GM19328 (cell line): ENCODE measurements at regions not wholly inside any gene's neighbourhood (a gene's known extent, or its start where the extent isn't known, plus 50 kb on each side); places are given as distances from the start of the nearest gene placed in this dataset.

Source experiments
- ATAC-seq: cut with Tn5 transposase; IDR thresholded peaks from one replicate; pipeline ENCODE4 v1.9.1; 2021; ENCODE audit warnings: mild to moderate bottlenecking, moderate library complexity; ENCODE audit not compliant: unreplicated experiment

- ATAC-seq: no peak
Measured at GRCh38 chr5:167743695-167744464, 547.6 kb upstream of the WWC1 start.

DNA sequence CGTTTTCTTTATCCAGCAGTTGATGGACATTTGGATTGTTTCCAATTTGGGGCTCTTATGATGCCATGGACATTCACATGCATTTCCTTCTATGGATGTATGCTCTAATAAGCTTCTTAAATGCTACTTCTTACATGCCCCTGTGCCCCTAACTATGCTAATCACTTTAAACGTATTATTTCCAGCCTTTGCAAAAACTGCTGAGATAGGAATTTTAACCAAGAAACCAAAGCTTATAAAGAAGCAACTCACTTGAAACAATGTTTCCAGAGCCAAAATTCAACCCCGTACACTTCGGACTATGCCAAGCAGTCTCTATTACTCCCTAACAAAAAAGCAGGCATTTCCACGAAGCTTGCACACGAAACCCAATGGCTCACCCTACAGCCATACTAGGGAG lies 545.6 kb upstream of the WWC1 start:
- no peak for ATAC-seq

- ATAC-seq: no peak
Measured at GRCh38 chr5:167750586-167750985, 540.9 kb upstream of the WWC1 start.

DNA sequence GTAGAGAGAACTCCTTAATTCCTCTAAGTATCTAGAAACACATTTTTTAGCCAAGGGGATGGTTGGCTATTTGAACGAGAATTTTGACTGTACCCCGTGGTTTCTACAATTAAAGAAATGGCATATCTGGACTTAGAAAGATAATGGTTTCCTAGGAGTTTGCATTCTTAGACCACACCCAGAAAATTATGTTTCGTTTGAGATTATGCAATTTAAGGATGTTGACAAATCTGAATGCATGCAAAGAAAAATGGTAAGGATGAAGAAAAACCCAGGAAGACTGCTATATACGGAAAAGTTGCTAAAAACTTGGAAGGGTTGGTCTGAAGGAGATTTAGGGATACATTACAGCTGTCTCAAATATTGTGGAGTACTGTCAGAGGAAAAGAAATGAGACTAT lies 538.5 kb upstream of the WWC1 start:
- ATAC-seq: no peak

- ATAC-seq: no peak
Measured at GRCh38 chr5:167753725-167754490, 537.5 kb upstream of the WWC1 start.

DNA sequence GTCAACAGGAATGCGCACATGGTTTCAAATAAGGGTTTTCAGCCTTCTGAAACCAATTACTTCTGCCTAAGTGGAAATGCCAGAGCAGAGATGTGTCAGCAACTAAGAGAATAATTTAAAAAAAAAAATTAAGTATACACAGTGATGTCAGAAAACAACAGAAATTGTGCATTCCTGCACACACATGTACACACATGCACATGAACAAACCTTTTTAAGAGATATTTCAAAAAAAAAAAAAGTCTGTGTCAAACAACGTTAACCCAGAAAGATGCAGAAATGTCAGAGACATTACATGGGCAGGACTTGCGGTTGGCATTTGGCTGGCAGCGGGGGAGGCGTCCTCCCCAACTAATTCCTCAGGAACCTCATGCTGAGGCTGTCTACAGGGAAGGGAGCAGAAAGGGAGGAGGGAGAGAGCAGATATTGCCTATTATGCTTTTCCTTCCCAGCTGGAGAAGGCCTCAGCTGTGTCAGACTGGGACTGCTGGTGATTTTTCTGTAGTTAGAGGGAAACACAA lies 536.9 kb upstream of the WWC1 start:
- no peak for ATAC-seq

DNA sequence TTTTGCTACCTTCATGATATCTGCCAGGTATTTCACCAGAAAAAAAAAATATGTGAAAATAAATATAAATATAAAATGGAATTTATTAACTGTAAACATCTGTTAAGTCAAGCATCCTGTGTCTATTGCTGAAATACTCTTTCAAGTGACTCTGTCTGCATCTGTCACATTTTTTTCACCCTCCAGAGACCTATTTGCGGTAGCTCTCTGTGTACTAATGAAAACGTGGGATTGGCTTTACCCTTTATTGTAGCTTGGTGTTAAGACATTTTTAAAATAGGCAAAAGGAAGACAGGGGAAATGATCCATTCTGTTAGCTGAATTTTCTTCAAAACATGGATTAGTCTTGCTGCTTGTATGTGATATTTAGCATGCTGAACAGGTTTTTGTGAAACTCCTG lies 536.0 kb upstream of the WWC1 start:
- no peak for ATAC-seq

DNA sequence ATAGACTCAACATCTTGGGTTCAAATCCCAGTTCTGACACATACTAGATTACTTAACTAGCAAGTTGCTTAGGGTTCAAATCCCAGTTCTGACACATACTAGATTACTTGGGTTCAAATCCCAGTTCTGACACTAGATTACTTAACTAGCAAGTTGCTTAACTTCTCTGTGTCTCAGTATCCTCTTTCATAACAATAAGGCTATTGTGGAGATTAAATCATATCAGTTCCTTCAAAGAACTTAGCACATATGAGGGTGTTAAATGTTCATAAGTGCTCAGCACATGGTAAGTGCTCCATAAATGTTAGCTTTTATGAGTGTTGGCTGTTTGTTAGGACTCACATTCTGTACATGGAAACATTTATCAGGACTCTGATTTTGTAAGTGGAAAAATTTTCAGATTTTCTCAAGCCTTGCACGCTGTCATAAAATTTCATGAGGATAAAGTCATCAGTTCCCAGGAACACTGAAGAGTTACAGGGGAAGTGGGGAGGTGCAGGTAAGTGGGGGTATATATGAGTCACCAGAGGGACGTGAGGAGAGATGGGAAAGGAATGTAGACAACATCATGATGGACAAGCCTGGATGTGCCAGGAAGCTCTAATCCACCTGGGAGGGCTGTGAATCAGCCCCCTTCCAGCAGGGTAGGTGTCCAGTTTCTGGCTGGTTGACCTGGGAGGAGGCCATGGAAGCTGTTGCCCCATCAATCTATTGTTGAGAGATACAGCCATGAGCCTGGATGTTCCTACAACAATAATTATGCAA lies 532.2 kb upstream of the WWC1 start:
- ATAC-seq: no peak

DNA sequence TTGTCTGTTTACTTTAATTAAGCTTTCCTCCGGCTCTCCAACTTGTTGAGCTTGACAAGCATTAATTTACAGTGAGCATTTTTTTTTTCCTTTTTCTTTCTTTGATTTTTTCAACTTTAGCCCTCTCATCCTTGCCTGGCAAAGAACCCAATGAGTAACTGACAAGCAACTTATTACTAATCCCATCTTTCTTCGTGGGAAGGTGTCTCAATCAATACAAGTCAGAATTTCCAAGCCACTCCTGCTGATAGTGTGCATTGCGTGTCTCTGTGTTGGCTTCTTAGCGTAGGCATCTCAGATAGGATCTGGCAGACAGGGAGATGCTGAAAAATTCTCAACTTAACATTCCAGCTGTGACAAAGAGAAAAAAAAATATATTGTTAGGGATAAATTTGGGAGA lies 527.7 kb upstream of the WWC1 start:
- no peak for ATAC-seq

GRCh38 chr5:167764641-167765289 lies 526.7 kb upstream of the WWC1 start:
- no peak for ATAC-seq

GRCh38 chr5:167765352-167765751 lies 526.1 kb upstream of the WWC1 start:
- ATAC-seq: no peak

DNA sequence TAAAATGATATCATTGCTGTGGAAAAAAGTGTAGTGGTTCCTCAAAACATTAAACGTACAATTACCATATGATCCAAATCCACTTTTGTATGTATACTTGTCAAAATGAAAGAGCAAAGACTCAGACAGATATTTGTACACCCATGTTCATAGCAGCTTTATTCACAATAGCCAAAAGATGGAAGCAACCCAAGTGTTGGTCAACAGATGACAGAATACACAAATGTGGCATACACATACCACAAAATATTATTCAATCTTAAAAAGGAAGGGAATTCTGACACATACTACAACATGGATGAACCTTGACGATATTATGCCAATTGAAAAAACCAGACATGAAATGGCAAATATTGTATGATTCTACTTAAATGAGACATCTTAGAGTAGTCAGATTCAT lies 524.5 kb upstream of the WWC1 start:
- ATAC-seq: no peak

- no peak for ATAC-seq
Measured at GRCh38 chr5:167767795-167768194, 523.6 kb upstream of the WWC1 start.

DNA sequence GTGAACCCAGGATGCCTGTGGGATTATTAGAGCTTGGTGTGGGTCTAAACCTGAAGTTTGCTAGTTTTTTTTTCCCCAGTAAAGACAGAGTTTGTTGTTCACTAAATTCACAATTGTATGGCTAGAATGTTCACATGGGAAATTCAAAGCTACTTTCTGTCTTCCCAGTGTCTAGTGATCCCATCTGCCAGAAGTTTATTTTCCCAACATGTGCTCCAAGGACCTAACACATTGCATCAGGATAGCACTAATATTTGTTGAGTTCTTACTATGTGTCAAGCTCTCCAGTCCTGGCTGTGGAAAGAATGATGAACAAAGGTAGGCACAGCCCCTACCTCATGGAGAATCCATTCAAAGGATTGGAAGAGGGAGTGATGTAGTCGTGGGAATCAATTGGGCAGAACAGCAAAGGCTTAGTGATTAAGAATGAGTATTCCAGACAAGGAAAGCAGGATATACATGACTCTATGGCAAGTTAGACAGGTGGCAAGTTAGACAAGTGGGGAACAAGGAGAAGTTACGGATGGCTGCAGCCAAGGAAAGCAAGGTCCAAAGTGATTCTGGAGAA lies 521.5 kb upstream of the WWC1 start:
- no peak for ATAC-seq

DNA sequence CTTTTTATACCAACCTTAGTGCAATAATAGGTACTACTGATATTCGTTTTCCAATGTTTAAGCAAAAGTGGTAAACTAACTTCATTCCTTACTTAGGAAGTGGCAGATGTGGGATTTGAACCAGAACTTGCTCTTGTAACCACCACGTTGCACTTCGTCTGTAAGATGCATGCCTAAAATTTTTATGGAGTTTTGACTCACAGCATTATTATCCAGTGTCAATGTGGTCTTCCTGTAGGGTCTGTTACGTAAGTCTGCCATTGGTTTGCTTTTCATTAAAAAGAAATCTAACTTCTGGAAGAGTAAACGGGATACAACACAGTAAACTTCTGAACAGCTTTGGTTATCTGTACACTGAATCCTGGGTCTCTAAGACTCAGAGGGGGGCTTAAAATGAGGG lies 521.0 kb upstream of the WWC1 start:
- no peak for ATAC-seq

GRCh38 chr5:167771571-167771970 lies 519.9 kb upstream of the WWC1 start:
- no peak for ATAC-seq

GRCh38 chr5:167773668-167774301 lies 517.7 kb upstream of the WWC1 start:
- ATAC-seq: no peak

DNA sequence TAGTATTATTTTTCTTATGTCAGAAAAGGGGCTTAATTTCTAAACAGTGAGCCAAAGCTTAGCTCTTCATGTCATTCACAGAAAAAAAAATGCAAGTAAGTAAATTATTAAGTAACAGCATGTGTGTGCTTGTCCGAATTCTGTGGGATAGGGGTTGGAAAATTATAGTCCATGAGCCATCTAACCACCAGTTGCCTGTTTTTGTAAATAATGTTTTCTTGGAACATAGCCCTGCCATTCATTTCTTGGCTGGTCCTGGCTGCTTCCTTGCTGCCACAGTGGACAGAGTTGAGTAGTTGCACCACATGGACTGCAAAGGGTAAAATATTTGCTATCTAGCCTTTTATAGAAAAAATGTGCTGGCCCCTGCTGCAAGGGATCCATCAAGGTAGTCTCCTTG lies 513.7 kb upstream of the WWC1 start:
- ATAC-seq: no peak

GRCh38 chr5:167778228-167778627 lies 513.2 kb upstream of the WWC1 start:
- ATAC-seq: no peak

GRCh38 chr5:167779644-167780043 lies 511.8 kb upstream of the WWC1 start:
- no peak for ATAC-seq
